Hepatic stellate cell (primary cell): ENCODE measurements at regions not wholly inside any gene's neighbourhood (a gene's known extent, or its start where the extent isn't known, plus 50 kb on each side); places are given as distances from the start of the nearest gene placed in this dataset.
"Not testable (repeated sequence)": the region's sequence is repeated elsewhere in the genome, so short reads cannot be mapped to it uniquely, and the experiment has no call there.

ENCODE experiments used
- DNase-seq: peaks from one replicate; pipeline ENCODE4 v3.0.0; 2011; ENCODE audit warnings: low spot score

DNA sequence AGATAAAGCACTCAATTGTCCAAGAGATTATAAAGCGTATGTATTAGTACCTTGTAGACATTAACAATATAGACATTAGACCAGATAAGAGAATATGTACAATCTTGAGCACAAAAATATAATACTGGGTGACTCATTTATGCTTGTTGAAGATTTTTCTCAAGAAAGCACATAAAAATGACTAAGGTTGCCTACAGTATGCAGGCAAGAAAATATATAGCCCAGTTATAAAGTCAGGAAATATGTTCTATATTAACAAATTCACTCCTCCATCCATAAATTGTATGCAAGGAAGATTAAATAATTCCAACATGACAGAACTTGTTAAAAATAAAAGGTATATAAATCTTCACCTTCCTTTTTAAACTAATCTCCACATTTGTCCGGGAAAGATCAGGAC lies 356.4 kb upstream of the SLC39A10 start:
- DNase-seq = no peak

DNA sequence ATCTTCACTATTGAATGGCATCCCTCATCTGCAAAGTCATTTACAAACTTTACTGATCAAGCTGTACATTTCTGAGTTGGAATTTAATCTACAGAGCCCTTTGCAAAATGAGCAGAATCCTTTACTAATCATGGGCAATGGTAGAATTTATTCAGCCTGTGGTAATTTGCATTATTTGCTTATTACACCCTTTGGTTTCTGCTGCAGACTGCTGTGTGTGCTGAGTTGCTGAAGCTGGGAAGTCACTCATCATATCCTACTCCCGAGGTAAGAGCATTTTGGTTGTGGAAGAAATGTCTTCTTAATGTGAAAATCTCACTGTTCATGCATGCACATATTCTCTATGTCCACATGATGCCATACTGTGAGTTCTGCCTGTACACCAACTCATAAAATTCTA lies 357.4 kb upstream of the SLC39A10 start:
- no peak for DNase-seq

DNA sequence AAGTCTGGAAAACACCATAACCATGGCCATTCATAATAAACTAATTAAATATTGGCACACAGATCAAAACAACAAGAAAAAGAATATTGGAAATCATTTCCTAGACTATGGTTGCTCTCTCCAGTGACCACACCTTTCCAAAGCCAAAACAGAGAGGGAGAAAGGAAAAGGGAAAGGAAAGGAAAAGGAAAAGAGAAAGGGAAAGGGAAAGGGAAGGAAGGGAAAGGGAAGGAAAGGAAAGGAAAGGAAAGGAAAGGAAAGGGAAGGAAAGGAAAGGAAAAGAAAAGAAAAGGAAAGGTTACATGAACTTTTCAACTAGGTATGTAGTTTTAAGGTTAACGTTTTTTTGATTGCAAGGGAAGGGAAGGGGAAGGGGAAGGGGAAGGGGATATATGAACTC lies 360.5 kb upstream of the SLC39A10 start:
- DNase-seq = no peak

DNA sequence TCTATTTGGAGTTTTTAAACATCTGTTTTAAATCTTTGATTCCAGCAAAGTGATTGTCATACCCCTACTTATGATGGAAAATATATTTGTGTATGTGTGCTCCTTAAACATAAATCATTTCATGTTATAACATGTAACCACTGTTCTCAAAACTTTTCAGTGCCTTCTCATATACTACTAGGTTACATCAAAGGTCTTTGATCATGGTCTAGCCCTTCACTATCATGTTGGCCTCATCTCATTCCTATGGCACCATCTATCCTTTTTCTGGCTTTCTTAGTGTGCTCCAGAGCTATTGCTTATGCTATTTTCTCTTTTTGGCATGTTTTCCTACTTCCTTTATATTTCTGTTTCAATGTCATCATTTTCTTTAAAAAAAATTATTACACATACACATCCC lies 367.9 kb upstream of the SLC39A10 start:
- DNase-seq = no peak

DNA sequence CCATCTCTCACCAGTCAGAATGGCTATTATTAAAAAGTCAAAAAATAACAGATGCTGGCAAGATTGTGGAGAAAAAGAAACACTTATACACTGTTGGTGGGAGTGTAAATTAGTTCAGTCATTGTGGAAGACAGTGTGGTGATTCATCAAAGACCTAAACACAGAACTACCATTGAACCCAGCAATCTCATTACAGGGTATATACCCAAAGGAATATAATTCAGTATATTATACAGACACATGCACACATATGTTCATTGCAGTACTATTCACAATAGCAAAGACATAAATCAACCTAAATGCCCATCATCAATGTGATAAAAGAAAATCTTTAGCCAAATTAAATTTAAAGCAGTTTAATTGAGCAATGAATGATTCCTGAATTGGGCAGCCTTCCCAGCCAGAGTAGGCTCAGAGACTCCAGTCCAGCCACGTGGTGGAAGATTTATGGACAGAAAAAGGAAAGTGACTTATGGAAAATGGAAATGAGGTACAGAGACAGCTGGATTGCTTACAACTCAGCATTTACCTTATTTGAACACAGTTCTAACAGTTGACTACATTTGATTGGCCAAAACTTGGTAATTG lies 377.1 kb upstream of the SLC39A10 start:
- DNase-seq = no peak

DNA sequence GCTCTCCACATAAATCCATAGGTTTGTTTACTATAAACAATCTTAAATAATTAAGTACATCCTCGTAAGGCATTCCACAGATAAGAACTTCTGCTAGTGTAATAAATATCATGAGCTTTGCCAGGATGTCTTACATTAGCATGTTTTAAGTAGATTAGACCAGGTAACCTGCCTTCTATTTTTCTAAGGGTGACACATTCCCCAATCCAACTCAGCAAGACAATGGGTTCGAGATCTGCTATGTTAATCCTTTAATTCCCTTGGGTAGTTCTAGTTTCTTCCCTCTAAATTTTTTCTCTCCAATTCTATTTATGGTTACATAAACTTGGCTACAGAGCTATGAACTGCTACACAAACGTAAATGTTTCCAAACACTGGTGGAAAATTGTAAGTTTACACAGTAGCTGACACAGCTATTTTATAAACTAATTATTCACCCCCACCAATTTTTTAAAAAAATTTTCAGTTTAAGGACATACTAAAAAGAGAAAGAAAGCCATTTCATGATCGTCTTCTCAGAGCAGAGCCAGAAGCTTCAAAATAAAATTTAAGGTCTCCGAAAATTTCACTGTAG lies 386.5 kb upstream of the SLC39A10 start:
- no peak for DNase-seq

DNA sequence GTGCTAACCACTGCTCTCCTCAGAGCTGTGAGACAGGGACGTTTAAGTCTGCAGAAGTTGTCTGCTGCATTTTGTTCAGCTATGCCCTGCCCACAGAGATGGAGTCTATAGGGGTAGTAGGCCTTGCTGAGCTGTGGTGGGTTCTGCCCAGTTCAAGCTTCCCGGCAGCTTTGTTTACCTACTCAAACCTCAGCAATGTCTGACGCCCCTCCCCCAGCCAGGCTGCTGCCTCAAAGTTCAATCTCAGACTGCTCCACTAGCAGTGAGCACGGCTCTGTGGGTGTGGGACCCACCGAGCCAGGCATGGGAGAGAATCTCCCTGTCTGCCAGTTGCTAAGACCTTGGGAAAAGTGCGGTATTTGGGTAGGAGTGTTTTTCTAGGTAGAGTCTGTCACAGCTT lies 387.8 kb upstream of the SLC39A10 start:
- DNase-seq = no peak

DNA sequence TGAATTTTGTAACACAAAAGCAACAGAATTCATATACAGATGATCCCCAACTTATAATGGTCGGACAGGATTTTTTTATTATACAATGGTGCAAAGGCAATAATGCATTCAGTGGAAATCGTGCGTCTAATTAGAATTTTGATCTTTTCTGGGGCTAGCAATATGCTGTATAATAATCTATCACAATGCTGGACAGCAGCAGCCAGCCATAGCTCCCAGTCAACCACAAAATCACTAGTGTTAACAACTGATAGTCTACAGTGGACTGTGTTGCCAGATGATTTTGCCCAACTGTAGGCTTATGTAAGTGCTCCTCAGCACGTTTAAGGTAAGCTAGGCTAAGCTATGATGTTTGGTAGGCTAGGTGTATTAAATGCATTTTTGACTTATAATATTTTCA lies 399.0 kb upstream of the SLC39A10 start:
- DNase-seq = no peak

DNA sequence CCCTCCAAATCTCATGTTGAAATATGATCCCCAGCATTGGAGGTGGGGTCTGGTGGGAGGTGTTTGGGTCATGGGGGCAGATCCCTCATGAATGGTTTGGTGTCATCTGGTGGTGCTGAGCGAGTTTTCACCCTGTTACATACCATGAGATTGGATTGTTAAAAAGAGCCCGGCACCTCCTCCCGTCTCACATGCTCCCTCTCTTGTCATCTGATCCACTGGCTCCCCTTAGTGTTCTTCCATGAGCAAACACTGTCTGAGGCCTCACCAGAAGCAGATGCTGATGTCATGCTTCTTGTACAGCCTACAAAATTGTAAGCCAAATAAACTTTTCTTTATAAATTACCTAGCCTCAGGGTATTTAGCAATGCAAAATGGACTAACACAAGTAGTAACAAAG lies 405.0 kb upstream of the SLC39A10 start:
- DNase-seq = no peak

DNA sequence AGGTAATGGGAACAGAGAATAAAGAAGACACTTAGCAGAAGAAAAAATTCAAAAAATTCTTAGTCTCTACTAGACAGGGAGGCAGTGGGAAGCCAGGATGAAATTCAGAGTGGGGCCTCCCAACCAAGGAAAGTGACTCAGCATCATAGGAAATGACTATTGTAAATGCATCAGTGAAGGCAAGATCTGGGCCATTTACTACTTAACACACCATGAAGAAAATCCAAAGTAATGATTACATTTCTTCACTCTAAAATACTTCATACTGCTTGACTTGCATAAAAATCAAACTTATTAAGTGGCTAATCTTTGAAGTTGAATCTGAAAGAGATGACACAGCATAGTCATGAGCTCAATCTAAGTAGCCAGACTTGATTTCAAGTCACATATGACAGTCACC lies 405.8 kb upstream of the SLC39A10 start:
- no peak for DNase-seq

DNA sequence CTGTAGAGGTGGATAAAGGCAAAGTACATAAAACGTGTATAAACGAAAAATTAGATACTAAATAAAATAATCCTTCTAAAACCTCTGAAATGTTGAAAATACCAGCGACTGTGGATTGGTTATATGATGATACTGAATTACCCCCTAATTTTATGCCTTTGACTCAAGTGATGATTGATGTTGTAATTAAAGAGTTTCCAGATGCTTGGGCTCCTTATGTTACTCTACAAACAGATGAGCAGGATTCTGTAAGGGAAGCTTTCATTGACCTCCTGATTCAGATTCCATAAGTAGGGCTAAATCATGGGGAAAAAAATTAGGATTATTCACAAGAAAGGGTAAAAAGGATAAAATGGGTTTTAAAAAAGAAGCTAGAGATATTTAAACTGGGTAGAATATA lies 418.2 kb upstream of the SLC39A10 start:
- DNase-seq = no peak

DNA sequence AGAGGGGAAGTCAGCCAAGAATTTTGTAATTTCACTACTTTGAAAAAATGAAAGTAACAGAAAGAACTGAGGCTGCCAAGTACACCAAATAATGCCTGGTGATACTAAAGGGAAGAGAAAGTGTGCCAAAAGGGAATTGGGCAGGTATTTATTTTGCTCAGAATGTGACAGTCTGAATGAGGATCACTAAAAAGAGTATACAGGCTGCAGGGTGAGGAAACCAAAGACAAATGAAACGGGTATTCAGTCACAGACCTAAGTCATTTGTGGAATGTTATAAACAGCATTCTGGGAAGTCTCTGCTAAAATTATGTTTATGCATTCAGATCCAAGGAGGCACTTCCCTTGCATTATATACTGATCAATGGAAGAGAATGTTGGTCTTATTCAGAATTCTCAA lies 418.6 kb upstream of the SLC39A10 start:
- DNase-seq = no peak

DNA sequence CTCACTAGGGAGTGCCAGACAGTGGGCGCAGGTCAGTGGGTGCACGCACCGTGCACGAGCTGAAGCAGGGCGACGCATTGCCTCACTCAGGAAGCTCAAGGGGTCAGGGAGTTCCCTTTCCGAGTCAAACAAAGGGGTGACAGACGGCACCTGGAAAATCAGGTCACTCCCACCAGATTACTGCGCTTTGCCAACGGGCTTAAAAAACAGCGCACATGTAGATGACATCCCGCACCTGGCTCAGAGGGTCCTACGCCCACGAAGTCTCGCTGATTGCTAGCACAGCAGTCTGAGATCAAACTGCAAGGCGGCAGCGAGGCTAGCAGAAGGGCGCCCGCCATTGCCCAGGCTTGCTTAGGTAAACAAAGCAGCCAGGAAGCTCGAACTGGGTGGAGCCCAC lies 428.5 kb upstream of the SLC39A10 start:
- not testable (repeated sequence) for DNase-seq

DNA sequence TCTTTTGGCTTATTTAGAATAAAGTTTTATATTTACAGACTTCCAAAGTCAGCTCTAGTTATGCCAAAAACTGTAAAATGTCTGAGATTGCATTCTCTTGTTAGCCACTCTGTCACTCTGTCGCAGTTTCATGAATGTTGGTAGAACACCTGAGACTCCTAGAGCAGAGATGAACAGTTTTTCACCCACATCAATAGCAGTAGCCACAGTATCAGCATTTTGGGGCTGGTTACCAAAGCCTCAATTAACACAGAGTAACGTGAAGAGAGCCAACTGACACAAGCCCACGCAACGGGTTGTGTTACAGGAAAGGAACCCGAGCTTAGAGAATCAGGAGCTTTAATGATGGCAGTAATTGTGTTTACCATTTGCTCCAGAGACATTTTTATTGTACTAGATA lies 443.0 kb upstream of the SLC39A10 start:
- no peak for DNase-seq

DNA sequence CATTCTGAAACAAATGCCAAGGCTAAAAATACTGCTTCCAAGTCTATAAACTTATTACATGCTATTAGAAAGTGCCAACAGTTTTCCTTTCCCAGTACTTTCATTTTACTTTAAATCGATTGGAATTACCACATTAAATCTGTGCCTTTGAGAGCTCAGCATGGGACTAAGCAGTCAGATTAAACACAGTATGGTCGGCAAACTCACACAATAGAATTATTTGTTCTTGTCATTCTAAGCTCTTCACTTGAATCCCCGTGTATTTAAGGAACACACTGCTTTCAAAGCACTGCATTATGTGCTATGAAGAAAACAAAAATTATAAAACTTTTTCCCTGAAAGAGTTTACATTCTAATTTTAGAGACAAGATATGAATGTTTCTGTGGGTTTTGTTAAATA lies 444.4 kb upstream of the SLC39A10 start:
- DNase-seq = no peak

DNA sequence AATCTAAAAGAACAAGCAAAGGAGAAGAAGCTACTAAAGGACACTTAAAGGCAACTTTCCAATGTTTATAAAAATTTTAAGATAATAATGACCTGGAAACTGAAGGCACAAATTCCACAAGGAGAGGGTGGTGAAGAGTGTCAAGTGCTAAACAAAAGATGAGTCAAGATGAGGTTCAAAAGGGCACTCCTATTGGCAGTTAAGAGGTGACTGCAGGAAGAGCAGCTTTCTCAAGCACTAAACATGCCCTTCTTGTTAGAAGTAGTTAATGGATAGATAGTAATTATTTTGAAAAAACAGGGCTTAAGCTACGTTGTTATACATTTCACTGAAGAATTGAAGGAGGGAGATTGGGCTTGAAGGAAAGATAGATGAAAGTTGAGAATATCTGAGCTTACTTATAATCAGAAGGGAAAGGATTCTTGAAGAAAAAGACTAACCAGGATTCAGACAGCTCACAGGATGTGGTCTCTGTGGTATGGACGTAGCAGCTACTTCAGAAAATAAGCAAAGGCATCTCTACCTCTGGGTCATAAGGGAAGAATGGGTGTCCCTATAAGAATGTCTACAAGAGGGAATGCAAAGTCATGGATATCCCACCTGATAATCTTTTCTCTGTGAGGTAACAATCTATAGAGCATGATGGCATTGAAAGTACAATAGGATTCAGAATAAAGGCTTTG lies 454.7 kb upstream of the SLC39A10 start:
- no peak for DNase-seq

DNA sequence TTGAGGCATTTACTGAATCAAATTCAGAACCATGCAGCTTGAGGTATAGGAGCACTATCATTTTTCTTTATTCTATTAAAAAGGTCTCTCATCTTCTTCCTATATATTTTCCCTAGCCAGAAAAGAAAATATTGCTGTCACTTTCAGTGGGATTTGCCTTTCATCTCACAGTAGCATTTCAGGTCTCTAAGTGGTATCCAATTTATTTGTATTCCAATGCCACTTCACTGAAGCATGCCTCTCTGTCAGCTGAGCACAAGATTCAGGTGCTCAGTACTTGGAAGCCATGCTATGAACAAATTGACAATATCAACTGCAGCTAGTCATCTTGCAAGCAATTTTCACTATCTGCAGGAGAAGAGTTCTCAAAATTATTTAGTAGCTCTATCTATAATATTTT lies 457.2 kb upstream of the SLC39A10 start:
- DNase-seq = no peak

DNA sequence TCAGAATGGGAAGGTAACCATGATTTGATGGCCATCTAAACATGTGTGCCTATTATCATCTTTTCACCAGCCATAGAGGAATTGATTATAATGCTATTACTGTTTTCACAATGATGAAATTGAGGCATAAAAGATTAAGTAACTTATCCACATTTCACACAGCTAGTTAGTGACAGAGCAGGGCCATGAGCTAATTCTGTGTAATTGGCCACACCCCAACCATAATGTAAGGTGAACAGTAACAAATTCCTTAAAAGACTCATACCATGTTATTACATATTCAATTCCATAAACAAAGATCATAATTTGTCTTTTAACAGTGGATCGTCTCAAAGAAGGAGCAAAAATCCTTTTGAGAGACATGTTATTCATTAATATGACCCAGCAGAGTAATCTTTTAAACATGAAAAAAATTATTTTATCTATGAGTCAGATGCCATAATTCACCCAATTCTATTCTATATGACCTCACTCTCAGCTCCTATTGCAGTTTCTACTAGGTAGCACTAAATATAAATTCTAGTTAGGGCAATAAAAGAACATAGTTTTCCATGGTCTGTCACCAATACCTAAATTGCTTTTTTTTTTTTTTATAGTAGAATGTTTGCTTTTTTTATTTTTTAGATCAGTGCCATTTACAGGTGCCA lies 475.8 kb upstream of the SLC39A10 start:
- DNase-seq = no peak

DNA sequence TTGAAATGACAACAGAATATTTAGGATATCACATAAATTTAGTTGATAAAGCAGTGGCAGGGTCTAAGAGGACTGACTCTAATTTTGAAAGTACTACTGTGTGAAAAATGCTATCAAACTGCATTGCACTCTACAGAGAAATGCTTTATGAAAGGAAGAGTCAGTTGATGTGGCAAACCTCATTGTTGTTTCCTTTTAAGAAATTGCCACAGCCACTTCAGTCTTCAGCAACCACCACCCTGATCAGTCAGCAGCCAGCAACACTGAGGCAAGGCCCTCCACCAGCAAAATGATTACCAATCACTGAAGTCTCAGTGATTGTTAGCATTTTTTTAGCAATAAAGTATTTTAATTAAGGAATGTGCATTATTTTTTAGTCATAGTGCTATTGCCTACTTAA lies 488.7 kb upstream of the SLC39A10 start:
- no peak for DNase-seq

DNA sequence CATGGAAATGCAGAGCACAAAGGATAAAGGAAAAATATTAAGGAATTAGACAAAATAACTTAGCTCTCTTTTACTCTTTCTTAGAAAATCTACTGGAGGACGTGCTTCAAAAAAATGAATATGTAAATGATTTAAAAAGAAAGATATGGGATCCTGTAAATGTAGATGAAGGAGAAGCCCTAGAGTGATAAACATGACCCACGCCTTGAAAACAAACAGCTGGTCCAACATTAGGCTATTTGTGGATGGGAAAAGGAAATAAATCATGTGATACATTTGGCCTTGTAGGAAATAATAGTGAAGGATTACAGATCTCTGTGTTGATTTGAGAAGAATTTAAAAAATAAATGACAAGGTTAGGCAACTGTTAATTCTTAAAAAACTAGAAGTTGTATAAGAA lies 492.1 kb upstream of the SLC39A10 start:
- DNase-seq = no peak

DNA sequence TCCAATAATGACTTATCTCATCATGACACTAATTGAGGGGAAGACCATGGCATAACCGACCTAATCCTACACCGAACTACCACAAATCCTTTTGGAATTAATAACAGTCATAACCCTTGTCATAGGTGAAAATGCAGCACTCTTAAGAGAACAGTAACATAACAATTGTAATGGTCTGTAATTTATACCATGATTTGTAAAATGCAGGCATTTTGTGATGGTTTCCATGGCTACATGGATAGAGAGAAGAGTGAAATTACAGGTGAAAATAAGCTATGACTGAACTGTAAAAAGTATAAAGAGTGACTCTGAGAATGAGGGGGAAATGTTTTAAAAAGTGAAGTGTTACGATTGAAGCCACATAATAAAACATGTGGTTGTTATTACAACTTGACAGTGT lies 494.1 kb upstream of the SLC39A10 start:
- no peak for DNase-seq

DNA sequence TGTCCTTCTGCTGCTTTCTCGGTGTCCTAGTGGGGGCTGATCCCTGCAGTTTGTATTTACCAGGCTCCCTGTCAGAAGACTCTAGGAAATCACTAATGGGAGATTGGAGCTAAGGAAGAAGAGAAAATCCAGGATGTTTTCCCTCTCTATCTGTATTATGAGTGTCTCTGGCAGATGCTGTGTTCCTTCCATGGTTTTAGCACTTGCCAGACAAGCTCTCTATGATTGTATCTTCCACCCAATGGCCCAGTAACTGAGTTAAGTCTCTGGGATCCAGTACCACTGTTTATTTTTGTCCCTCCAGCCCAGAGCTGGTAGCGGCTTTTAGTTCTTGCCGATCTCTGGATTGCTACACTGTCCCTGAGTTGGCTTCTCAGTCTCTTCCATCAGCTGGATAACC lies 494.8 kb upstream of the SLC39A10 start:
- DNase-seq = no peak

DNA sequence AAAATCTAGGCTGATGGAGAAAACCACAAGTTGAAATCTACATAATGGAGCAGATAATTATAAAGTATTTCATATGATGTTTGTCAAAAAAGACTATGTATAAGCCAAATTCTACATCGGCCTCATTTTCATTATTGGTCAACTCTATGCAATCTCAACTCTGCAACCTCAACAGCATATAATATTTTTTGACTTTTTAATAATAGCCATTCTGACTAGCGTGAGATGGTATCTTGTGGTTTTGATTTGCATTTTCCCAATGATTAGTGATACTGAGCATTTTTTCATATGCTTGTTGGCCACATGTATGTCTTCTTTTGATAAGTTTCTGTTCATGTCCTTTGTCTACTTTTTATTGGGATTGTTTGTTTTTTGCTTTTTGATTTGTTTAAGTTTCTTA lies 496.1 kb upstream of the SLC39A10 start:
- DNase-seq = no peak

DNA sequence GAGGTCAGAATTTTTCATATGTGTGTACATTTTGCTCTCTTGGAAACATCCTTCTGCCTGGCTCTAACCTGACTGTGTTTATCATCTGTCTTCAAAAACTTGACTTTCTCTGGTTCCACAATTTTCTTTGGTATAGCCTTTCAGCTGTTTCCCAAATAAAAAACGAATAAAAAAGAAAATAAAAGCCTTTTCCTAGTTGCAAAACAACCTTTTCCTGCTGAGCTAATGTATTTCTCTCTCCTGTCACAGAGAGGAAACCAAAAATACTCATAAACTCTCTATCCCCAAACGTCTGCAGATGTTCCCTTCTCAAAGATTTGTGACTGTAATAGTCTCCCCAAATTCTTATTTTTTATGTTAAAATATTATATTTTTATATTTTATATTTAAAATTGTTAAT lies 505.3 kb upstream of the SLC39A10 start:
- no peak for DNase-seq
